GM18868 (cell line): ENCODE measurements at regions not wholly inside any gene's neighbourhood (a gene's known extent, or its start where the extent isn't known, plus 50 kb on each side); places are given as distances from the start of the nearest gene placed in this dataset.
"Not testable (repeated sequence)": the region's sequence is repeated elsewhere in the genome, so short reads cannot be mapped to it uniquely, and the experiment has no call there.

Experiments
- ATAC-seq: cut with Tn5 transposase; IDR thresholded peaks from one replicate; pipeline ENCODE4 v1.9.1; 2021; ENCODE audit warnings: mild to moderate bottlenecking, moderate library complexity; ENCODE audit not compliant: unreplicated experiment

- ATAC-seq: no peak
These were observed 201.5 kb upstream of the KLF3 start for GRCh38 chr4:38462367-38463055.

- ATAC-seq: no peak
These were observed 200.6 kb upstream of the KLF3 start for GRCh38 chr4:38463268-38463958.

GRCh38 chr4:38464328-38464727 lies 199.7 kb upstream of the KLF3 start:
- no peak for ATAC-seq

- ATAC-seq: no peak
These were observed 197.6 kb upstream of the KLF3 start for GRCh38 chr4:38466401-38466800.

GRCh38 chr4:38467296-38467695 lies 196.7 kb upstream of the KLF3 start:
- no peak for ATAC-seq

- ATAC-seq: no peak
These were observed 195.6 kb upstream of the KLF3 start for GRCh38 chr4:38468339-38468866.

GRCh38 chr4:38469410-38469809 lies 194.6 kb upstream of the KLF3 start:
- no peak for ATAC-seq

- no peak for ATAC-seq
These were observed 193.2 kb upstream of the KLF3 start for GRCh38 chr4:38470735-38471262.

GRCh38 chr4:38482696-38483095 lies 181.3 kb upstream of the KLF3 start:
- ATAC-seq: no peak

- not testable (repeated sequence) for ATAC-seq
These were observed 180.4 kb upstream of the KLF3 start for GRCh38 chr4:38483628-38484027.

GRCh38 chr4:38489011-38489861 lies 174.8 kb upstream of the KLF3 start:
- ATAC-seq: no peak

- no peak for ATAC-seq
These were observed 173.9 kb upstream of the KLF3 start for GRCh38 chr4:38489924-38490639.

GRCh38 chr4:38490753-38491446 lies 173.1 kb upstream of the KLF3 start:
- no peak for ATAC-seq

GRCh38 chr4:38491854-38492478 lies 172.0 kb upstream of the KLF3 start:
- no peak for ATAC-seq

- ATAC-seq: no peak
These were observed 170.9 kb upstream of the KLF3 start for GRCh38 chr4:38493066-38493465.

- ATAC-seq: no peak
These were observed 168.6 kb upstream of the KLF3 start for GRCh38 chr4:38495446-38495845.

GRCh38 chr4:38497121-38497520 lies 166.9 kb upstream of the KLF3 start:
- ATAC-seq: no peak

GRCh38 chr4:38499101-38499500 lies 164.9 kb upstream of the KLF3 start:
- ATAC-seq: no peak

- ATAC-seq: no peak
These were observed 163.6 kb upstream of the KLF3 start for GRCh38 chr4:38500433-38500832.

GRCh38 chr4:38501698-38502097 lies 162.3 kb upstream of the KLF3 start:
- no peak for ATAC-seq
